Nephron (organoid): ENCODE measurements at regions not wholly inside any gene's neighbourhood (a gene's known extent, or its start where the extent isn't known, plus 50 kb on each side); places are given as distances from the start of the nearest gene placed in this dataset.

Source experiments
- H3K27ac Mint-ChIP-seq, 3 experiments: 2 replicates each; pipeline ENCODE4 v1.8.0; 2020; ENCODE audit warnings: mixed read lengths in 3 of 3, mild to moderate bottlenecking in 2 of 3, moderate library complexity in 1 of 3
- H3K27me3 Mint-ChIP-seq: 2 replicates; pipeline ENCODE4 v1.8.0; 2021; ENCODE audit warnings: low read depth, mild to moderate bottlenecking, moderate library complexity, mixed read lengths
- H3K36me3 Mint-ChIP-seq: 2 replicates; pipeline ENCODE4 v1.8.0; 2020; ENCODE audit warnings: low read depth, mixed read lengths
- H3K4me1 Mint-ChIP-seq: 2 replicates; pipeline ENCODE4 v1.8.0; 2020; ENCODE audit warnings: mixed read lengths
- H3K4me3 Mint-ChIP-seq, 3 experiments: 2 replicates each; pipeline ENCODE4 v1.8.0; 2020; ENCODE audit warnings: mild to moderate bottlenecking in 3 of 3, mixed read lengths in 3 of 3, moderate library complexity in 2 of 3
- H3K9me3 Mint-ChIP-seq: 2 replicates; pipeline ENCODE4 v1.8.0; 2020; ENCODE audit warnings: mixed read lengths
- TF ChIP-seq, protein P1 (sequence below), 3 experiments: fragments of 200-600 bp; sonication (generic); IDR thresholded peaks; one replicate each; pipeline ENCODE4 v1.5.0; 2021; ENCODE audit warnings: antibody characterized with exemption in 3 of 3; ENCODE audit not compliant: unreplicated experiment in 3 of 3

DNA sequence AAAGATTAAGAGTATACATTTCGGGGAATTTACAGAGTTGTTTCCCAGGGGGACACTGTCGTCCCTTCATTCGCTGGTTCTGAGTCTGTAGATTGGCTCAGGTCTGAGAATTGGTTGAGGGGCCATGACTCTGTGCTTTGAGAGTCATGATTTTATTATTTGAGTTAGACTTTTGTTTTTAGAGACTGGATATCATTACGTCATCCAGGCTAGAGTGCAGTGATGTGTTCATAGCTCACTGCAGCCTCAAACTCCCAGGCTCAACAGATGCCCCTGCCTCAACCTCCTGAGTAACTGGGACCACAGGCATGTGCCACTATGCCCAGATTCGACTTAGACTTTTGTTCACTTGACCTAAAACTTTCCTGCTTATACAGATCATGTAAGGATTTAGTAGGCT, 112.3 kb upstream of the C14orf180 start:
- Mint-ChIP-seq H3K4me3 (no peak overlapping the region), H3K4me1 (peaks cover 4% of the 10 kb centered on the region), H3K27ac (no peak overlapping the region), H3K36me3 (no peaks in the 10 kb centered on the region), H3K27me3 (peaks cover 73% of the 10 kb centered on the region), H3K9me3 (peaks cover 3% of the 10 kb centered on the region)
- TF ChIP-seq, protein P1, sequence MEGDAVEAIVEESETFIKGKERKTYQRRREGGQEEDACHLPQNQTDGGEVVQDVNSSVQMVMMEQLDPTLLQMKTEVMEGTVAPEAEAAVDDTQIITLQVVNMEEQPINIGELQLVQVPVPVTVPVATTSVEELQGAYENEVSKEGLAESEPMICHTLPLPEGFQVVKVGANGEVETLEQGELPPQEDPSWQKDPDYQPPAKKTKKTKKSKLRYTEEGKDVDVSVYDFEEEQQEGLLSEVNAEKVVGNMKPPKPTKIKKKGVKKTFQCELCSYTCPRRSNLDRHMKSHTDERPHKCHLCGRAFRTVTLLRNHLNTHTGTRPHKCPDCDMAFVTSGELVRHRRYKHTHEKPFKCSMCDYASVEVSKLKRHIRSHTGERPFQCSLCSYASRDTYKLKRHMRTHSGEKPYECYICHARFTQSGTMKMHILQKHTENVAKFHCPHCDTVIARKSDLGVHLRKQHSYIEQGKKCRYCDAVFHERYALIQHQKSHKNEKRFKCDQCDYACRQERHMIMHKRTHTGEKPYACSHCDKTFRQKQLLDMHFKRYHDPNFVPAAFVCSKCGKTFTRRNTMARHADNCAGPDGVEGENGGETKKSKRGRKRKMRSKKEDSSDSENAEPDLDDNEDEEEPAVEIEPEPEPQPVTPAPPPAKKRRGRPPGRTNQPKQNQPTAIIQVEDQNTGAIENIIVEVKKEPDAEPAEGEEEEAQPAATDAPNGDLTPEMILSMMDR (IDR thresholded peaks at IDR 0.05; ENCODE audit: unreplicated experiment in 3 of 3) = no peak

DNA sequence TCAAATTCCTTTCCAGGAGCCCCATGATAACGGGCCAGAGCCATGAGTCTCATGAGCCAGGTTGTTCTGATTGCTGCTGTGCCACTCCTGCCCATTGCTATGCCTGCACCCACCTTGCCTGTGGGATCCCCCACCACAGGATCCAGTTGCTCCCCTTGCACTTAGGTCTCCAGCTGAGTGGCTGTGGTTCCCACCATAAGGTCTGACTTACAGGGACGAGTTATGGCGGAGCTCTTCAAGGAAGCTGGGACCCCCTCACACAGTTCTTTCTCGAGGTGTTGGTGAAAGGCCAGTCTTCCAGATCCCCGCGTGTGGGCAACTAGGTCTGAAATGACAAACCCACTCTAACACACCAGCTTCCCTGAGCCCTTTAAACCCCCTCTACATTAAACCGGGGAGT, 111.9 kb upstream of the C14orf180 start:
- Mint-ChIP-seq H3K4me3 (no peak overlapping the region), H3K27ac (no peak overlapping the region), H3K4me1 (peaks cover 4% of the 10 kb centered on the region), H3K27me3 (peaks cover 71% of the 10 kb centered on the region), H3K36me3 (no peaks in the 10 kb centered on the region), H3K9me3 (peaks cover 3% of the 10 kb centered on the region)
- TF ChIP-seq, protein P1 (IDR thresholded peaks at IDR 0.05; ENCODE audit: unreplicated experiment in 3 of 3) = no peak

DNA sequence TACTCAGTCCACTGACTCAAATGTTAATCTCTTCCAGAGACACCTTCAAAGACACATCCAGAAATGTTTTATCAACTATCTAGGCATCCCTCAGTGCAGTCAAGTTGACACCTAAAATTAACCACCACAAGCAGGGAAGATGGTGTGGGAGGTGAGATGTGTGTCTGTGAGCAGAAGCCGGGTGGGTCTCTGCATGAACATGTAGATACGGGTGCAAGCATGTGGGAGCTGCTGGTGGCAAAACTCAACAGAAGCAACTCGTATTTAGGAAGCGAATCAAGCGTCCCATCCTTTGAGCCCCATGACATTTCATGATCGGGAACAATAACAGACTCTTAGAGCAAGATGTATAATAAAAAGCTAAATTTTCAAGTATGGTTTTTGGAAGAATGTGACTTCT, 110.0 kb upstream of the C14orf180 start:
- Mint-ChIP-seq H3K9me3 (peaks cover 3% of the 10 kb centered on the region), H3K36me3 (no peaks in the 10 kb centered on the region), H3K27ac (no peak overlapping the region), H3K4me3 (no peak overlapping the region), H3K27me3 (peaks cover 65% of the 10 kb centered on the region), H3K4me1 (no peaks in the 10 kb centered on the region)
- TF ChIP-seq, protein P1 (IDR thresholded peaks at IDR 0.05; ENCODE audit: unreplicated experiment in 3 of 3) = no peak

DNA sequence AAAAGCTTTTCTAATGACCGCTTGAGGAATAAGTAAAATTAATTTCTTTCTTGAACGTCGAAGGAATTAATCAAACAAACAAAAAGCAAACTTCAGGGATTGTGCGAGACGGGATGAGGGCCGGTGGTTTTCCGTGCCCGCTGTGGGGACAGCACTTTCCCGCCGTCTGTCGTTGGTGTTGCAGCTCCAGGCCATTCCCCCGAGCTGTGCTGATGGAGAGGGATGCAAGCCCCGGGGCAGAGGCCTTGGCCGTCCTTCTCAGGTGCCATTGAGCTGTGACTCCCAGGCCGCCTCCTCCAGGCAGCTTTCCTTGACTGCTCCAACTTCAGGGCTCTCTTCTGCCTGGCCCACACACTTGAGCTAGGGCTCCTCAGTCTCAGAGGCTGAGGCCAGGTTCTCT, 109.0 kb upstream of the C14orf180 start:
- Mint-ChIP-seq H3K4me3 (no peak overlapping the region), H3K27ac (no peak overlapping the region), H3K4me1 (no peaks in the 10 kb centered on the region)

DNA sequence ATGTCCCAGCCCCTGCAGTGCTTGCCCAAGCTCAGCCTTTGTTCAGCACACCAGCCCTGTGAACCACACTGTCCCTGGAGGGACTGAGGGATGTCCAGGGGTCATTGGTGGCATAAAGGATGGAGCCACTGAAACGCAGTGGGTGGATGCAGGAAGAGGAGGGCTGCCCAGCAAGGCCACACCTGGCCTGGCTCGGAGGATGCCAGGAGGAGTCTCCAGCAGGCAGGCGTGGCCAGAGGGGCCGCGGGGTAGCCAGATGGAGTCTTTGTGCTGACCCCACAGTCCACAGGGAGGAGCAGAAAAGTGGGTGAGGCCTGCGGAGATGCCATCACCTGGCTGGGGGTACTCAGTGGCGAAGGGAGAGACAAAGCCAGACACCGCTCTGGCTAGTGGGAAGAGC, 108.5 kb upstream of the C14orf180 start:
- Mint-ChIP-seq H3K9me3 (peaks cover 3% of the 10 kb centered on the region), H3K27me3 (peaks cover 62% of the 10 kb centered on the region), H3K4me3 (no peak overlapping the region)

More for the DNA sequence above, 109.0 kb upstream of the C14orf180 start:
- H3K36me3 Mint-ChIP-seq = no peaks in the 10 kb centered on the region
- peaks cover 3% of the 10 kb centered on the region for H3K9me3 Mint-ChIP-seq
- TF ChIP-seq, protein P1 (IDR thresholded peaks at IDR 0.05; ENCODE audit: unreplicated experiment in 3 of 3) = no peak
- H3K27me3 Mint-ChIP-seq = peaks cover 63% of the 10 kb centered on the region

DNA sequence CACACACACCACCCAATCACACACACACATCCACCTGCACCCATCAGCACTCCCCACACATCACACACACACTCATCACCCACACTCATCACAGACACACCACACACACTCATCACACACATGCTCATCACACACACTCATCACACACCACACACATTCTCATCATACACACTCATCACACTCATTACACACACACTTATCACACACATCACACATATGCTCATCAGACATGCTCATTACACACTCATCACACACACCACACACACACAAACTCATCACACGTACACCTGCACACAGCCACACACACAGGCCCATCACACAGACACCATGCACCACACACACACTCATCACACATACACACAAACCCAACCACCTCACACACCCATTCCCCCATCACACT, 107.5 kb upstream of the C14orf180 start:
- no peaks in the 10 kb centered on the region for H3K36me3 Mint-ChIP-seq
- H3K4me1 Mint-ChIP-seq = no peaks in the 10 kb centered on the region
- H3K27me3 Mint-ChIP-seq = peaks cover 54% of the 10 kb centered on the region
- no peak overlapping the region for H3K27ac Mint-ChIP-seq
- TF ChIP-seq, protein P1 (IDR thresholded peaks at IDR 0.05; ENCODE audit: unreplicated experiment in 3 of 3) = no peak
- peaks cover 3% of the 10 kb centered on the region for H3K9me3 Mint-ChIP-seq
- H3K4me3 Mint-ChIP-seq = peak overlapping the region in 1 of 3 experiments; percentile 2

More for the DNA sequence above, 108.5 kb upstream of the C14orf180 start:
- H3K4me1 Mint-ChIP-seq = no peaks in the 10 kb centered on the region
- H3K27ac Mint-ChIP-seq = no peak overlapping the region
- H3K36me3 Mint-ChIP-seq = no peaks in the 10 kb centered on the region
- TF ChIP-seq, protein P1 (IDR thresholded peaks at IDR 0.05; ENCODE audit: unreplicated experiment in 3 of 3) = no peak
